Right lobe of liver (tissue), 4 donors: ENCODE measurements at regions not wholly inside any gene's neighbourhood (a gene's known extent, or its start where the extent isn't known, plus 50 kb on each side); places are given as distances from the start of the nearest gene placed in this dataset.

ENCODE experiments used
- CTCF ChIP-seq, 4 donors: fragments of 200-600 bp in 3 of 4; fragments of 450-650 bp in 1 of 4; IDR thresholded peaks; one replicate each; pipeline versions ENCODE4 v1.5.1 to v1.8.0; 2016 to 2022; ENCODE audit warnings: antibody characterized with exemption in 4 of 4, mild to moderate bottlenecking in 2 of 4
- POLR2A ChIP-seq: fragments of 450-650 bp; IDR thresholded peaks from one replicate; pipeline ENCODE4 v1.6.1; 2017; ENCODE audit warnings: antibody characterized with exemption, mild to moderate bottlenecking
- donor health status: DM: no; HTN: no; CAD: no.
- donor health status: DM: no; HTN: no; CAD: no.
- donor health status: DM: no; HTN: yes; CAD: no.

GRCh38 chr5:143585970-143586369, 182.5 kb upstream of the NR3C1 start:
- no peak for TF ChIP-seq CTCF (IDR thresholded peaks at IDR 0.05)
- no peak for TF ChIP-seq POLR2A
